ENCODE measurements at regions not wholly inside any gene's neighbourhood (a gene's known extent, or its start where the extent isn't known, plus 50 kb on each side); places are given as distances from the start of the nearest gene placed in this dataset.

GRCh38 chr2:203812294-203813221 lies 55.0 kb upstream of the CTLA4 start:
- no peak for DNase-seq (ENCODE audit: low read depth in 2 of 2)

- no peak for DNase-seq (ENCODE audit: low read depth in 2 of 2)
Observed at GRCh38 chr2:203813684-203814083, 53.9 kb upstream of the CTLA4 start.

GRCh38 chr2:203814661-203815540 lies 52.7 kb upstream of the CTLA4 start:
- peak; percentile 35 for DNase-seq (ENCODE audit: low read depth in 2 of 2)

GRCh38 chr2:203815541-203815898 lies 52.1 kb upstream of the CTLA4 start:
- DNase-seq (ENCODE audit: low read depth in 2 of 2) = no peak

GRCh38 chr2:203817147-203817546 lies 50.4 kb upstream of the CTLA4 start:
- no peak for DNase-seq (ENCODE audit: low read depth in 2 of 2)

All from stimulated activated CD4-positive, alpha-beta T cell treated with anti-CD3 and anti-CD28 coated beads, Interleukin-15, amount 100 ng/mL, for 48 hours (primary cell).